Heart left ventricle (tissue), 13 donors: ENCODE measurements at regions not wholly inside any gene's neighbourhood (a gene's known extent, or its start where the extent isn't known, plus 50 kb on each side); places are given as distances from the start of the nearest gene placed in this dataset.

Experiments used
- POLR2A ChIP-seq, 2 donors: fragments of 450-650 bp; IDR thresholded peaks; one replicate each; pipeline ENCODE4 v1.6.1; 2017; ENCODE audit warnings: antibody characterized with exemption in 2 of 2, mild to moderate bottlenecking in 2 of 2, moderate library complexity in 2 of 2
- TF ChIP-seq, protein P1 (sequence below), 12 donors: fragments of 200-600 bp; sonication (generic) in 4 of 12; IDR thresholded peaks; one replicate each; pipeline versions ENCODE4 v1.5.0 to v1.8.0; 2018 to 2022; ENCODE audit warnings: antibody characterized with exemption in 12 of 12, mild to moderate bottlenecking in 5 of 12
- donor health status: ischemic (EF 13 %, LVEDD 7.1; RV severe dilation, severe dysfunction).
- donor health status: DM: no; HTN: yes; CAD: no.
- donor health status: DM: no; HTN: no; CAD: no.
- donor health status: ischemic (EF 25% LVEDD 6.9; RV normal size, moderate dysfunction).
- donor health status: ischemic (EF 25% LVEDD 5.7; RV mildly dilated, moderate dysfunction).
- donor health status: ischemic (EF 35%, LVEDD 5.7; RV mildly dilated, moderate dysfunction).
- donor health status: nonischemic (EF 11% LVEDD 7.7; RV severe dilation, severe dysfunction).
- donor health status: DM: yes; HTN: yes; CAD: no.
- donor health status: PGD.
- donor health status: ischemic (EF 29% LVEDD 5.4; RV normal size, mild dysfunction).
- donor health status: nonischemic (EF 23%, LVEDD 6.1; RV moderate dilation, normal function).

DNA sequence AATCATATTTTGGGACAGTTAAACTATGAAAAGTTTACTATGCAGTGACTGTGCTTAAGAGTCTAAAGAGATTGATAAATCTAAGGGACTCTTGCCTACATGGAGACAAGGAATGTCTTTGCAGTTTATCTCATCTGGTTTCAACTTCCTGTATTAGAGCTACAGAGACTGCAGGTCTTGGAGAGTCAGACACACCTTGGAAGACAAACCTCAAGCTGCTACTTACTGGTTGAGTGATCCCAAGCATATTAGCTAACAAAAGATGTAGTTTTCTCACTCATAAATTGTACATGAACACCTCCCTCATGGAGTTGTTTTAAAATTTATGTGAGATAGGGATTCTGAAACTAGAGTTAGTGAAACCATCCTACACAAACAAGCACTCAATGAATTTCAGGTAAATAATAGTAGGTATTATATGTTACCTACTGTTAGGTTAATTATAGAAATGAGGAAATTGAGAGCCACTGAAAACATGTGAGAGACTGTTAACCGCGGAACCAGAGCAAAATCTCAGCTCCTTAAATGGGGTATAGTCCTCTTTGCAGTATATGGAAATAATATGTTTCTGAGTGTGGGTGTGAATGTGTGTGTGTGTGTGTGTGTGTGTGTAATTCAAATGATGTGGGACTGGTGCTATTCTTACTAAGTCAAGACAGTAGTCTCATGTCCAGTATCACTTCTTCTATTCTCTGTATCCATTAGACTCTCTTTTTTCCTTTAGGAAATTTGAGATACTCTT is 752.1 kb downstream of the DTWD2 start:
- no peak for TF ChIP-seq POLR2A (IDR thresholded peaks at IDR 0.05)
- TF ChIP-seq, protein P1, sequence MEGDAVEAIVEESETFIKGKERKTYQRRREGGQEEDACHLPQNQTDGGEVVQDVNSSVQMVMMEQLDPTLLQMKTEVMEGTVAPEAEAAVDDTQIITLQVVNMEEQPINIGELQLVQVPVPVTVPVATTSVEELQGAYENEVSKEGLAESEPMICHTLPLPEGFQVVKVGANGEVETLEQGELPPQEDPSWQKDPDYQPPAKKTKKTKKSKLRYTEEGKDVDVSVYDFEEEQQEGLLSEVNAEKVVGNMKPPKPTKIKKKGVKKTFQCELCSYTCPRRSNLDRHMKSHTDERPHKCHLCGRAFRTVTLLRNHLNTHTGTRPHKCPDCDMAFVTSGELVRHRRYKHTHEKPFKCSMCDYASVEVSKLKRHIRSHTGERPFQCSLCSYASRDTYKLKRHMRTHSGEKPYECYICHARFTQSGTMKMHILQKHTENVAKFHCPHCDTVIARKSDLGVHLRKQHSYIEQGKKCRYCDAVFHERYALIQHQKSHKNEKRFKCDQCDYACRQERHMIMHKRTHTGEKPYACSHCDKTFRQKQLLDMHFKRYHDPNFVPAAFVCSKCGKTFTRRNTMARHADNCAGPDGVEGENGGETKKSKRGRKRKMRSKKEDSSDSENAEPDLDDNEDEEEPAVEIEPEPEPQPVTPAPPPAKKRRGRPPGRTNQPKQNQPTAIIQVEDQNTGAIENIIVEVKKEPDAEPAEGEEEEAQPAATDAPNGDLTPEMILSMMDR (IDR thresholded peaks at IDR 0.05), result no peak
